MM.1S (cell line): ENCODE measurements at regions not wholly inside any gene's neighbourhood (a gene's known extent, or its start where the extent isn't known, plus 50 kb on each side); places are given as distances from the start of the nearest gene placed in this dataset.

ENCODE experiments used
- DNase-seq: peaks from one replicate; pipeline ENCODE4 v3.0.0-alpha.2; 2015
- H2AFZ ChIP-seq: fragments of 300-600 bp; sonication (generic); 2 replicates; pipeline ENCODE4 v1.6.0; 2016; ENCODE audit warnings: antibody characterized with exemption, low read length
- H3F3A ChIP-seq: fragments of 300-600 bp; sonication (generic); 2 replicates; pipeline ENCODE4 v1.6.1; 2016; ENCODE audit warnings: mild to moderate bottlenecking, antibody characterized with exemption, low read length, moderate library complexity, mixed read lengths; ENCODE audit not compliant: insufficient read depth
- H3K27ac ChIP-seq: fragments of 300-600 bp; sonication (generic); 2 replicates; pipeline ENCODE4 v1.5.1; 2016; ENCODE audit warnings: mild to moderate bottlenecking, low read length
- H3K27me3 ChIP-seq: fragments of 300-600 bp; sonication (generic); replicated peaks from 2 replicates; pipeline ENCODE4 v1.6.0; 2016; ENCODE audit warnings: low read length; ENCODE audit not compliant: insufficient read depth
- H3K36me3 ChIP-seq: fragments of 300-600 bp; sonication (generic); replicated peaks from 2 replicates; pipeline ENCODE4 v1.6.1; 2016; ENCODE audit warnings: mild to moderate bottlenecking, low read length, mixed read lengths; ENCODE audit not compliant: insufficient read depth
- H3K4me1 ChIP-seq: fragments of 300-600 bp; sonication (generic); 2 replicates; pipeline ENCODE4 v1.6.1; 2016; ENCODE audit warnings: low read length, mixed read lengths
- H3K4me2 ChIP-seq: fragments of 300-600 bp; sonication (generic); 2 replicates; pipeline ENCODE4 v1.6.0; 2016; ENCODE audit warnings: low read depth, low read length
- H3K4me3 ChIP-seq: fragments of 300-600 bp; sonication (generic); 2 replicates; pipeline ENCODE4 v1.5.1; 2016; ENCODE audit warnings: low read length, mixed read lengths
- H3K79me2 ChIP-seq: fragments of 300-600 bp; sonication (generic); 2 replicates; pipeline ENCODE4 v1.6.1; 2016; ENCODE audit warnings: mixed run types, low read length, mixed read lengths
- H3K9ac ChIP-seq: fragments of 300-600 bp; sonication (generic); 2 replicates; pipeline ENCODE4 v1.6.1; 2016; ENCODE audit warnings: low read length, mixed read lengths
- H3K9me2 ChIP-seq: fragments of 300-600 bp; sonication (generic); replicated peaks from 2 replicates; pipeline ENCODE4 v1.6.1; 2016; ENCODE audit warnings: mild to moderate bottlenecking, low read length, mixed read lengths; ENCODE audit not compliant: insufficient read depth
- H3K9me3 ChIP-seq: fragments of 300-600 bp; sonication (generic); replicated peaks from 2 replicates; pipeline ENCODE4 v1.6.1; 2016; ENCODE audit warnings: mild to moderate bottlenecking, low read length, mixed read lengths; ENCODE audit not compliant: insufficient read depth
- H4K20me1 ChIP-seq: fragments of 300-600 bp; sonication (generic); 2 replicates; pipeline ENCODE4 v1.6.1; 2016; ENCODE audit warnings: mild to moderate bottlenecking, low read length, moderate library complexity, mixed read lengths; ENCODE audit not compliant: insufficient read depth
- EZH2 ChIP-seq: fragments of 300-600 bp; sonication (generic); optimal IDR thresholded peaks from 2 replicates; pipeline ENCODE3; 2017; ENCODE audit warnings: low read depth, mild to moderate bottlenecking, antibody characterized with exemption, low read length, mixed read lengths
- EZH2phosphoT487 ChIP-seq: fragments of 300-600 bp; sonication (generic); IDR thresholded peaks from 2 replicates; pipeline ENCODE4 v1.6.1; 2018; ENCODE audit warnings: antibody characterized with exemption, low read length
- TF ChIP-seq, protein P1 (sequence below): fragments of 300-600 bp; sonication (generic); IDR thresholded peaks from 2 replicates; pipeline ENCODE4 v1.5.1; 2016; ENCODE audit warnings: antibody characterized with exemption, low read length, mixed read lengths

DNA sequence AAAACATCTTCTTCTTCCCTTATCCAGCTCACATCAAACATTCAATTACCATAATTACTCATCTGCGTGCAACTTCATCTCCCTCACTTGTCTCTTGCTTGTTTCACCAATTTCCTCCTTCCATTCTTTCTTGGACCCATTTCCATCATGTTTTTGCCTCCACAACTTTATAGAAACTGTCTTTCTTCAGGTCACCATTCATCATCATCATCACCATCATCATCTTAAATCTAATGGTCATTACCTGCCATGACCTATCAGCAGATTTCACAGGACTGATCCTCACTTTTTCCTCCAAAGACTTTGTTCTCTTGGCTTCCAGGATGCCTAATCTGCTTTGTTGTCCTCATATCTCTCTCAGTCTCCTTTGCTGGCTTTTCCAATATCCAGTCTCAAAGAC is 495.6 kb downstream of the DNAH5 start:
- Histone ChIP-seq H3K9ac (no peak overlapping the region), H3K4me1 (no peaks in the 10 kb centered on the region), H3K4me3 (no peak overlapping the region), H3F3A (no peaks in the 10 kb centered on the region), H3K36me3 (no peaks in the 10 kb centered on the region), H3K79me2 (no peaks in the 10 kb centered on the region), H3K4me2 (no peak overlapping the region), H3K9me3 (no peaks in the 10 kb centered on the region), H3K27me3 (no peaks in the 10 kb centered on the region), H4K20me1 (no peaks in the 10 kb centered on the region), H3K9me2 (no peaks in the 10 kb centered on the region), H2AFZ (no peak overlapping the region), H3K27ac (no peak overlapping the region)
- DNase-seq, result no peak
- no peak for TF ChIP-seq EZH2

DNA sequence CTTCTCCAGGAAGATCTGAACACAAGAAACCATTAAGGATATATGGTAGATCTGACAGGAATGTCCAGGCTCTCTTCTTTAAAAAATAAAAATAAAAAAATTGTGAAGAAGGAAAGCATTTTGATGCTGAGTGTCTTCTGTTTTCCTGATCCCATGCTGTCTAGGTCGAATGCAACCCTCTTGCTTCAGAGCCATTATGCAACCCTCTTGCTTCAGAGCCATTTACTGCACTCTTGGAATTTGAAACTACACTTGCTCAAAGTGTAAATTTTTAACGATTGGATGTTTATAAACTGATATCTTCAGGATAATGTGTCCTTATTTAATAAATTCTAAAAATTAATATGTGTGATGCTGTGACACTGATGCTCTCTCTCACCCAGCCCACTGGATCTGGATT is 505.1 kb downstream of the DNAH5 start:
- H3K27me3 ChIP-seq, result no peaks in the 10 kb centered on the region
- H3K27ac ChIP-seq, result no peak overlapping the region
- H3K9me3 ChIP-seq, result no peaks in the 10 kb centered on the region
- no peaks in the 10 kb centered on the region for H3K36me3 ChIP-seq
- no peak overlapping the region for H2AFZ ChIP-seq
- no peak overlapping the region for H3K4me2 ChIP-seq
- H3K79me2 ChIP-seq, result no peaks in the 10 kb centered on the region
- H3K9me2 ChIP-seq, result no peaks in the 10 kb centered on the region
- no peak overlapping the region for H3K4me3 ChIP-seq
- H3K9ac ChIP-seq, result no peak overlapping the region
- TF ChIP-seq EZH2, result no peak
- TF ChIP-seq, protein P1, sequence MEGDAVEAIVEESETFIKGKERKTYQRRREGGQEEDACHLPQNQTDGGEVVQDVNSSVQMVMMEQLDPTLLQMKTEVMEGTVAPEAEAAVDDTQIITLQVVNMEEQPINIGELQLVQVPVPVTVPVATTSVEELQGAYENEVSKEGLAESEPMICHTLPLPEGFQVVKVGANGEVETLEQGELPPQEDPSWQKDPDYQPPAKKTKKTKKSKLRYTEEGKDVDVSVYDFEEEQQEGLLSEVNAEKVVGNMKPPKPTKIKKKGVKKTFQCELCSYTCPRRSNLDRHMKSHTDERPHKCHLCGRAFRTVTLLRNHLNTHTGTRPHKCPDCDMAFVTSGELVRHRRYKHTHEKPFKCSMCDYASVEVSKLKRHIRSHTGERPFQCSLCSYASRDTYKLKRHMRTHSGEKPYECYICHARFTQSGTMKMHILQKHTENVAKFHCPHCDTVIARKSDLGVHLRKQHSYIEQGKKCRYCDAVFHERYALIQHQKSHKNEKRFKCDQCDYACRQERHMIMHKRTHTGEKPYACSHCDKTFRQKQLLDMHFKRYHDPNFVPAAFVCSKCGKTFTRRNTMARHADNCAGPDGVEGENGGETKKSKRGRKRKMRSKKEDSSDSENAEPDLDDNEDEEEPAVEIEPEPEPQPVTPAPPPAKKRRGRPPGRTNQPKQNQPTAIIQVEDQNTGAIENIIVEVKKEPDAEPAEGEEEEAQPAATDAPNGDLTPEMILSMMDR, result no peak
- no peak for TF ChIP-seq EZH2phosphoT487
- H3K4me1 ChIP-seq, result no peaks in the 10 kb centered on the region
- DNase-seq, result no peak
- no peaks in the 10 kb centered on the region for H4K20me1 ChIP-seq
- H3F3A ChIP-seq, result no peaks in the 10 kb centered on the region

DNA sequence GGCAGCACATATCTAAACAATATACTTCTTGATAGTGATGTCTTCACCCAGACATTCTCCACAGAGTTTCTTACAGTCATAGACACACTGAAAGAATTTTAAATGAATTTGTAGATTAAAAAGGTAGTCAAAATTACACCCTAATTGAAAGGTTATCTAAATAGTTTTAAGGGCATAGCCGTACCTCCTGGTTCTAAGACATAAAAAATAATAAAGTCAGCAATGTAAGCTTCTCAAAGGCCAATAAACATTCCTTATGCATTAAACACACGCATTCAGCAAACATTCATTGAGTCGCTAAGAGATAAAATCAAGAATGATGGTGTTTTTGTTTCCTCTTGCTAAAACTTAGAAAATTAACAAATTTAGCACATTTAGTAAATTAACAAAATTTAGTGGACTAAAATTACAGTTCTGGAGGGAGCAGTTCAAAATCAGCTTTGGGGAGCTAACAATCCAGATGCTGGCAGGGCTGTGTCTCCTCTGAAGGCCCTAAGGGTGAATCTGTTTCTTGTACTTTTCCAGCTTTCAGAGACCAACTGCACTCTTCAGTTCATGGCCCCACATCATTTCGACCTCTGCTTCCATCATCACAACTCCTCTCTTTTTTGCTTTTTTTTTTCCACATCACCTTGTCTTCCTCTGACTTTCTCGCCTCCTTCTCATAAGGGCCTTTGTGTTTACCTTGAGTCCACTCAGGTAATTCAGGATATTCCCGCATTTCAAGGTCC is 516.5 kb downstream of the DNAH5 start:
- Histone ChIP-seq H2AFZ (no peak overlapping the region), H3K9ac (no peak overlapping the region), H3K4me3 (no peak overlapping the region), H3K9me3 (no peaks in the 10 kb centered on the region), H3K4me2 (no peak overlapping the region), H3K4me1 (no peaks in the 10 kb centered on the region), H3K36me3 (no peaks in the 10 kb centered on the region), H4K20me1 (no peaks in the 10 kb centered on the region), H3K27ac (no peak overlapping the region), H3K79me2 (no peaks in the 10 kb centered on the region), H3F3A (no peaks in the 10 kb centered on the region), H3K9me2 (no peaks in the 10 kb centered on the region), H3K27me3 (no peaks in the 10 kb centered on the region)
- DNase-seq, result no peak
- TF ChIP-seq EZH2phosphoT487, result no peak
- no peak for TF ChIP-seq EZH2
- TF ChIP-seq, protein P1, result no peak

DNA sequence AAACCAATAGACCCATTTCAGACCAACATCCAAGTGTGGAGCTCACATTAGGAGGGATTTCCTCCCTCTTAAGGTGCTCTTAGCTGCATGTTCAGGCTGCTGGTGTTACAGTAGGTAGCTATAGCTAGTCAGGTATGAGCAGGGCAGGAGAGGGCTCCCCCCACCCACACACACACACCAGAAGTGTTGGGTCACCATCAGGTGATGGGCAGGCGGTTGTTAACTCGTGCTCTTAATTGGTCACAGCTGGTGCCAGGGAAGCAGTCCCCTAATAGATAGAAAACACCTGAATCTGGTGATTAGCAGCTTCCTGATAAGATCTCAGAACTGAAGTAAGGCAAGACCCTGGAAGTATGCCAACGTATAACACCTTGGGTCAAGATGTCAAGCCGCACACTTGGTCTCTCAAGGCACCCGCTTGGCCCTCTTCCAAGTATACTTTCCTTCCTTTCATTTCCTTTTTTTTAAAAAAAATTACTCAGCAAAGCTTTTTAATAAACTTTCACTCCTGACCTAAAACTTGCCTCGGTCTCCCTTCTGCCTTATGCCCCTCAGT is 532.4 kb downstream of the DNAH5 start:
- Histone ChIP-seq H3K9me2 (no peaks in the 10 kb centered on the region), H3K36me3 (no peaks in the 10 kb centered on the region), H4K20me1 (no peaks in the 10 kb centered on the region), H3K27ac (no peak overlapping the region), H3K4me2 (no peak overlapping the region), H3K79me2 (no peaks in the 10 kb centered on the region), H2AFZ (no peak overlapping the region), H3K9me3 (no peaks in the 10 kb centered on the region), H3K9ac (no peak overlapping the region), H3K27me3 (no peaks in the 10 kb centered on the region), H3K4me1 (no peaks in the 10 kb centered on the region), H3F3A (no peaks in the 10 kb centered on the region), H3K4me3 (no peak overlapping the region)
- DNase-seq, result no peak
- TF ChIP-seq, protein P1, result no peak
- TF ChIP-seq EZH2 (no peak), EZH2phosphoT487 (no peak)
